Suprapubic skin (tissue), 3 donors: ENCODE measurements at regions not wholly inside any gene's neighbourhood (a gene's known extent, or its start where the extent isn't known, plus 50 kb on each side); places are given as distances from the start of the nearest gene placed in this dataset.

ENCODE experiments used
- POLR2AphosphoS5 ChIP-seq, 3 donors: sonication (generic); formaldehyde crosslinking; IDR thresholded peaks; one replicate each; pipeline ENCODE4 v1.6.1; 2017; ENCODE audit warnings: antibody characterized with exemption in 3 of 3
- TF ChIP-seq, protein P1 (sequence below), 2 donors: fragments of 200-600 bp in 1 of 2; fragments of 450-650 bp in 1 of 2; sonication (generic) in 1 of 2; IDR thresholded peaks; one replicate each; pipeline ENCODE4 v1.5.1; 2016 to 2019; ENCODE audit warnings: antibody characterized with exemption in 2 of 2, mild to moderate bottlenecking in 1 of 2, moderate library complexity in 1 of 2

DNA sequence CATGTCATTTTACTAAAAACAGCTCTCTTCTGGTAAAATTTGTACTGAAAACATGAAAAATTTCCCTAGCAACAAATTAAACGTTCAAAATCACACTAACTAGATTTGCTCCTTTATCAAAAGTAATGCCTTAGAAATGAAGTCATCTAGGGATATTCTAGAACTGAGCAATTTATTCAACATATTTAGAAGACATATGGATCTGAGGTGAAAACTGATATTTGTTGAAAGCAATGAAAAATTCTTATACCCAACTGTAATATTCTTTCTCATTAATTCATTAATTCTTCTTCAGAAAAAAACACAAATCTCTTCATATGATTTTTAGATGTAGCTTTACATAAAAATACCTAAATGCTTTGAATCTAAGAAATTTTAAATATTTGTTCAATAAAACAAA lies 604.9 kb downstream of the NR2F1-AS1 start:
- TF ChIP-seq, protein P1, sequence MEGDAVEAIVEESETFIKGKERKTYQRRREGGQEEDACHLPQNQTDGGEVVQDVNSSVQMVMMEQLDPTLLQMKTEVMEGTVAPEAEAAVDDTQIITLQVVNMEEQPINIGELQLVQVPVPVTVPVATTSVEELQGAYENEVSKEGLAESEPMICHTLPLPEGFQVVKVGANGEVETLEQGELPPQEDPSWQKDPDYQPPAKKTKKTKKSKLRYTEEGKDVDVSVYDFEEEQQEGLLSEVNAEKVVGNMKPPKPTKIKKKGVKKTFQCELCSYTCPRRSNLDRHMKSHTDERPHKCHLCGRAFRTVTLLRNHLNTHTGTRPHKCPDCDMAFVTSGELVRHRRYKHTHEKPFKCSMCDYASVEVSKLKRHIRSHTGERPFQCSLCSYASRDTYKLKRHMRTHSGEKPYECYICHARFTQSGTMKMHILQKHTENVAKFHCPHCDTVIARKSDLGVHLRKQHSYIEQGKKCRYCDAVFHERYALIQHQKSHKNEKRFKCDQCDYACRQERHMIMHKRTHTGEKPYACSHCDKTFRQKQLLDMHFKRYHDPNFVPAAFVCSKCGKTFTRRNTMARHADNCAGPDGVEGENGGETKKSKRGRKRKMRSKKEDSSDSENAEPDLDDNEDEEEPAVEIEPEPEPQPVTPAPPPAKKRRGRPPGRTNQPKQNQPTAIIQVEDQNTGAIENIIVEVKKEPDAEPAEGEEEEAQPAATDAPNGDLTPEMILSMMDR (IDR thresholded peaks at IDR 0.05): no peak
- no peak for TF ChIP-seq POLR2AphosphoS5 (IDR thresholded peaks at IDR 0.05)
